Lower leg skin (tissue), 4 donors: ENCODE measurements at regions not wholly inside any gene's neighbourhood (a gene's known extent, or its start where the extent isn't known, plus 50 kb on each side); places are given as distances from the start of the nearest gene placed in this dataset.
"Not testable (repeated sequence)": the region's sequence is repeated elsewhere in the genome, so short reads cannot be mapped to it uniquely, and the experiment has no call there.

Experiments used
- DNase-seq, 2 donors: peaks; one replicate each; pipeline ENCODE4 v3.0.0-alpha.2; 2019; ENCODE audit warnings: low spot score in 2 of 2
- H3K4me3 ChIP-seq: fragments of 200-600 bp; sonication (generic); 2 replicates; pipeline ENCODE4 v1.5.1; 2017; ENCODE audit warnings: mild to moderate bottlenecking, low read depth; ENCODE audit not compliant: poor library complexity, severe bottlenecking
- POLR2A ChIP-seq, 2 donors: fragments of 450-650 bp; IDR thresholded peaks; one replicate each; pipeline ENCODE4 v1.6.1; 2016 to 2017; ENCODE audit warnings: antibody characterized with exemption in 2 of 2, mild to moderate bottlenecking in 1 of 2, moderate library complexity in 1 of 2
- WGBS, 2 donors: methylation state at CpG; one replicate each; pipeline ENCODE4 v1.1.5; 2018; 5-methylcytosine and 5-hydroxymethylcytosine counted together
- intact Hi-C: fragments of 100-400 bp; cut with DNase I; formaldehyde crosslinking; loops from one replicate; pipeline ENCODE4 v1.15.0; 2023; ENCODE audit warnings: low total_unique reads
- TF ChIP-seq, protein P1 (sequence below), 3 donors: fragments of 450-650 bp; IDR thresholded peaks; one replicate each; pipeline ENCODE4 v1.5.1; 2016; ENCODE audit warnings: antibody characterized with exemption in 3 of 3, mild to moderate bottlenecking in 3 of 3, moderate library complexity in 2 of 3

DNA sequence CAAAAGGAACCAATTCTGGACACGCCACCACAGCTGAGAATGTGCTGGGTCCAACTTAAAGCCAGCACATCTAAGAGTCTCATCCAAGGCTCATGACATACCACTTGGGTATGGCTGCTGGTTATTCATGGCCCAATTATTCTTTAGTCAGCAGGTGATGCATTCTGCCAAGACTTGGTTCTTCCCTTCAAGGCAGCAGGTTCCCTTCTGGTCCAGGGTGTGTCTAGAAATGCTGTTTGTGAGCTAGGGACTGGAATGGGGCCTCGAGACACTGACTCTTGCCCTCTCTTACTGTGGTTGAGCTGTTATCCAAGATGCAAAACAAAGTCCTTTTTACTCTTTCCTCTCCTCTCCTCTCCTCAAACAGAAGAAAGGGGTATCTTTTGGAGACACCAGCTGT lies 522.6 kb downstream of the HINT1 start:
- WGBS, 2 donors: 68 to 69% methylated on average over 2 of the region's 2 CpGs
- H3K4me3 ChIP-seq: no peak overlapping the region
- intact Hi-C loops: no loop called here
- DNase-seq: no peak
- no peak for TF ChIP-seq POLR2A (IDR thresholded peaks at IDR 0.05)
- TF ChIP-seq, protein P1, sequence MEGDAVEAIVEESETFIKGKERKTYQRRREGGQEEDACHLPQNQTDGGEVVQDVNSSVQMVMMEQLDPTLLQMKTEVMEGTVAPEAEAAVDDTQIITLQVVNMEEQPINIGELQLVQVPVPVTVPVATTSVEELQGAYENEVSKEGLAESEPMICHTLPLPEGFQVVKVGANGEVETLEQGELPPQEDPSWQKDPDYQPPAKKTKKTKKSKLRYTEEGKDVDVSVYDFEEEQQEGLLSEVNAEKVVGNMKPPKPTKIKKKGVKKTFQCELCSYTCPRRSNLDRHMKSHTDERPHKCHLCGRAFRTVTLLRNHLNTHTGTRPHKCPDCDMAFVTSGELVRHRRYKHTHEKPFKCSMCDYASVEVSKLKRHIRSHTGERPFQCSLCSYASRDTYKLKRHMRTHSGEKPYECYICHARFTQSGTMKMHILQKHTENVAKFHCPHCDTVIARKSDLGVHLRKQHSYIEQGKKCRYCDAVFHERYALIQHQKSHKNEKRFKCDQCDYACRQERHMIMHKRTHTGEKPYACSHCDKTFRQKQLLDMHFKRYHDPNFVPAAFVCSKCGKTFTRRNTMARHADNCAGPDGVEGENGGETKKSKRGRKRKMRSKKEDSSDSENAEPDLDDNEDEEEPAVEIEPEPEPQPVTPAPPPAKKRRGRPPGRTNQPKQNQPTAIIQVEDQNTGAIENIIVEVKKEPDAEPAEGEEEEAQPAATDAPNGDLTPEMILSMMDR (IDR thresholded peaks at IDR 0.05): no peak

DNA sequence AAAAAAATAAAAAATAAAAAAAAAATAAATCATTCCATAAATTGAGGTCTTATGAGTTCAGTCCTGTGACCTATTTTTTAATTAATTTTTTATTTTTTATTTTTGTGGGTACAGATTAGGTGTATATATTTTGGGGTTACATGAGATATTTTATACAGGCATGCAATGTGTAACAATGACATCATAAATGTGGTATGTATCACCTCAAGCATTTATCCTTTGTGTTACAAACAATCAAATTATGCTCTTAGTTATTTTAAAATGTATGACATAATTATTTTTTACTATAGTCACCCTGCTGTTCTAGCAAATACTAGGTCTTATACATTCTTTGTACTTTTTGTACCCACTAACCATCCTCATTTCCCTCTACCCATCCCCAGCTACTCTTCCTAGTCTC lies 537.9 kb downstream of the HINT1 start:
- no peak for TF ChIP-seq POLR2A (IDR thresholded peaks at IDR 0.05)
- TF ChIP-seq, protein P1 (IDR thresholded peaks at IDR 0.05): no peak
- no peak for DNase-seq
- H3K4me3 ChIP-seq: no peak overlapping the region
- intact Hi-C loops: no loop called here

- H3K4me3 ChIP-seq: no peak overlapping the region
- intact Hi-C loops: no loop called here
- no peak for DNase-seq
- TF ChIP-seq POLR2A (IDR thresholded peaks at IDR 0.05): no peak
- TF ChIP-seq, protein P1 (IDR thresholded peaks at IDR 0.05): no peak
These were observed 540.3 kb downstream of the HINT1 start for GRCh38 chr5:130624805-130625204.

- 77 to 81% methylated on average over 2 of the region's 2 CpGs for WGBS, 2 donors
- DNase-seq: no peak
- H3K4me3 ChIP-seq: no peak overlapping the region
- TF ChIP-seq, protein P1 (IDR thresholded peaks at IDR 0.05): no peak
- TF ChIP-seq POLR2A (IDR thresholded peaks at IDR 0.05): no peak
- intact Hi-C loops: no loop called here
These were observed 548.9 kb downstream of the HINT1 start for GRCh38 chr5:130616161-130616560.

GRCh38 chr5:130605234-130605633 lies 559.8 kb downstream of the HINT1 start:
- TF ChIP-seq POLR2A (IDR thresholded peaks at IDR 0.05): no peak
- TF ChIP-seq, protein P1 (IDR thresholded peaks at IDR 0.05): no peak
- no peak for DNase-seq
- intact Hi-C loops: no loop called here
- H3K4me3 ChIP-seq: no peak overlapping the region

DNA sequence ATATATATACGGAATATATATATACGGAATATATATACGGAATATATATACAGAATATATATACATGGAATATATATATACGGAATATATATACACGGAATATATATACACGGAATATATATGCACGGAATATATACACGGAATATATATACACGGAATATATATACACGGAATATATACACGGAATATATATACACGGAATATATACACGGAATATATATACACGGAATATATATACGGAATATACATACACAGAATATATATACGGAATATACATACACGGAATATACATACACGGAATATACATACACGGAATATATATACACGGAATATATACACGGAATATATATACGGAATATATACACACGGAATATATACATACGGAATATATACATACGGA lies 568.4 kb downstream of the HINT1 start:
- DNase-seq, intact Hi-C loops, H3K4me3 ChIP-seq: not testable (repeated sequence)
- 96% methylated on average over 25 of the region's 25 CpGs for WGBS, 2 donors
